SK-N-SH treated with all-trans-retinoic acid at 6 μM for 48 hours (cell line): ENCODE measurements at regions not wholly inside any gene's neighbourhood (a gene's known extent, or its start where the extent isn't known, plus 50 kb on each side); places are given as distances from the start of the nearest gene placed in this dataset.

Experiments
- ATAC-seq: fragments of 200-7000 bp; cut with Tn5 transposase; 3 replicates; pipeline ENCODE4 v1.9.1; 2020; ENCODE audit warnings: mild to moderate bottlenecking, moderate library complexity
- ARNTL ChIP-seq: fragments of 450-650 bp; formaldehyde crosslinking; IDR thresholded peaks from 2 replicates; pipeline ENCODE4 v1.5.0; 2020; ENCODE audit warnings: low read depth, mild to moderate bottlenecking, moderate library complexity, borderline replicate concordance
- BACH2 ChIP-seq: fragments of 250-450 bp; sonication (Bioruptor Pico); IDR thresholded peaks from 2 replicates; pipeline ENCODE4 v1.9.0; 2021; ENCODE audit warnings: mild to moderate bottlenecking, borderline replicate concordance
- CSDC2 ChIP-seq: fragments of 250-450 bp; sonication (Bioruptor Pico); IDR thresholded peaks from 2 replicates; pipeline ENCODE4 v1.5.0; 2020; ENCODE audit warnings: mild to moderate bottlenecking, moderate library complexity
- CSRNP3 ChIP-seq: fragments of 250-450 bp; sonication (Bioruptor Pico); IDR thresholded peaks from 2 replicates; pipeline ENCODE4 v1.5.1; 2021; ENCODE audit warnings: mild to moderate bottlenecking, moderate library complexity
- ESRRG ChIP-seq: fragments of 250-450 bp; sonication (Bioruptor Pico); IDR thresholded peaks from 2 replicates; pipeline ENCODE4 v1.6.1; 2021; ENCODE audit warnings: mild to moderate bottlenecking
- GLIS3 ChIP-seq: fragments of 250-450 bp; sonication (Bioruptor Pico); IDR thresholded peaks from 2 replicates; pipeline ENCODE4 v1.5.0; 2020; ENCODE audit warnings: mild to moderate bottlenecking, moderate library complexity
- ISL1 ChIP-seq: fragments of 250-450 bp; sonication (Bioruptor Pico); IDR thresholded peaks from 2 replicates; pipeline ENCODE4 v2.1.2; 2022; ENCODE audit warnings: mild to moderate bottlenecking, moderate library complexity
- OSR1 ChIP-seq: fragments of 250-450 bp; sonication (Bioruptor Pico); IDR thresholded peaks from 2 replicates; pipeline ENCODE4 v1.8.0; 2022; ENCODE audit warnings: moderate library complexity, mild to moderate bottlenecking, inconsistent platforms
- POU6F1 ChIP-seq: fragments of 250-450 bp; sonication (Bioruptor Pico); IDR thresholded peaks from 2 replicates; pipeline ENCODE4 v1.8.0; 2021; ENCODE audit warnings: low read depth, mild to moderate bottlenecking, moderate library complexity, borderline replicate concordance
- PPARA ChIP-seq: fragments of 250-450 bp; sonication (Bioruptor Pico); IDR thresholded peaks from 2 replicates; pipeline ENCODE4 v1.5.0; 2020; ENCODE audit warnings: mild to moderate bottlenecking, borderline replicate concordance
- RARB ChIP-seq: fragments of 250-450 bp; sonication (Bioruptor Pico); IDR thresholded peaks from 2 replicates; pipeline ENCODE4 v1.8.0; 2021; ENCODE audit warnings: mild to moderate bottlenecking, moderate library complexity
- SNAI2 ChIP-seq: fragments of 250-450 bp; sonication (Bioruptor Pico); IDR thresholded peaks from 2 replicates; pipeline ENCODE4 v1.5.0; 2020; ENCODE audit warnings: mild to moderate bottlenecking, moderate library complexity
- TCF4 ChIP-seq: fragments of 250-450 bp; sonication (Bioruptor Pico); IDR thresholded peaks from 2 replicates; pipeline ENCODE4 v1.8.0; 2021; ENCODE audit warnings: mild to moderate bottlenecking, moderate library complexity, borderline replicate concordance
- TOX ChIP-seq: fragments of 250-450 bp; sonication (Bioruptor Pico); IDR thresholded peaks from 2 replicates; pipeline ENCODE4 v1.8.0; 2021; ENCODE audit warnings: mild to moderate bottlenecking, moderate library complexity, borderline replicate concordance
- ZC3H10 ChIP-seq: fragments of 250-450 bp; sonication (Bioruptor Pico); IDR thresholded peaks from 2 replicates; pipeline ENCODE4 v1.5.1; 2021; ENCODE audit warnings: mild to moderate bottlenecking, moderate library complexity
- ZFP3 ChIP-seq: fragments of 250-450 bp; sonication (Bioruptor Pico); IDR thresholded peaks from 2 replicates; pipeline ENCODE4 v1.5.0; 2020; ENCODE audit warnings: mild to moderate bottlenecking, moderate library complexity
- ZFP30 ChIP-seq: fragments of 450-650 bp; formaldehyde crosslinking; IDR thresholded peaks from 2 replicates; pipeline ENCODE4 v1.5.0; 2022; ENCODE audit warnings: mild to moderate bottlenecking, moderate library complexity
- ZNF565 ChIP-seq: fragments of 450-650 bp; formaldehyde crosslinking; conservative IDR thresholded peaks from 2 replicates; pipeline ENCODE4 v1.5.0; 2020; ENCODE audit warnings: low read depth, mild to moderate bottlenecking, moderate library complexity
- ZNF70 ChIP-seq: fragments of 450-650 bp; formaldehyde crosslinking; IDR thresholded peaks from 2 replicates; pipeline ENCODE4 v1.5.0; 2020; ENCODE audit warnings: mild to moderate bottlenecking, moderate library complexity
- ZNF8 ChIP-seq: fragments of 450-650 bp; formaldehyde crosslinking; IDR thresholded peaks from 2 replicates; pipeline ENCODE4 v1.5.0; 2020; ENCODE audit warnings: mild to moderate bottlenecking, moderate library complexity
- TF ChIP-seq, protein P1 (sequence below): fragments of 250-450 bp; sonication (Bioruptor Pico); IDR thresholded peaks from 2 replicates; pipeline ENCODE4 v1.8.0; 2020; ENCODE audit warnings: mild to moderate bottlenecking, moderate library complexity, borderline replicate concordance
- TF ChIP-seq, protein P2 (sequence below): fragments of 250-450 bp; sonication (Bioruptor Pico); IDR thresholded peaks from 2 replicates; pipeline ENCODE4 v1.5.1; 2020; ENCODE audit warnings: low read depth, mild to moderate bottlenecking, moderate library complexity
- TF ChIP-seq, protein P3 (sequence below): fragments of 250-450 bp; sonication (Bioruptor Pico); IDR thresholded peaks from 2 replicates; pipeline ENCODE4 v1.5.0; 2020; ENCODE audit warnings: mild to moderate bottlenecking, moderate library complexity

GRCh38 chr20:16810216-16810615 lies 62.1 kb downstream of the OTOR start:
- ATAC-seq: no peak
- TF ChIP-seq TOX (CRISPR knock-in tag) (no peak), CSDC2 (CRISPR knock-in tag) (no peak), ZNF70 (CRISPR knock-in tag) (no peak), OSR1 (CRISPR knock-in tag) (no peak), GLIS3 (CRISPR knock-in tag) (no peak)
- TF ChIP-seq, all 23 proteins: peak for 0

DNA sequence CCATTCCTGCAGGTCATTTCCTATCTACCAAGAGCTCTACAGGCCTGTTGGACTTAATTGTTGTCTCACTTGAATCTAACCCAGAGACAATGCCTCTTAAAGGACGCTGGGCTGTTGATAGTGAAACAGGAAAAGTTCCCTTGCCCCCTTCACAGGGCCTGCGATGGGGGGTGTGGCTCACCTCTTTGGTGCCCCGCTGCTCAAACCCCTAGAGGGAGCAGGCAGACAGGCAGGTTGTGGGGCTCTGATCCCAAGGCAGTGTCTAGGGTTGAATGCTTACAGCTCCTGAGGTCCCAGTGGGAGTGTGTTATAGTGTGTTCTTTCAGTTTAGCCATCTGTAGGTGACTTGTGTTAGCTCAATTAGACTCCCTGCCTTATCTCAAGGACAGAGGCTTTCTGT lies 68.0 kb downstream of the OTOR start:
- TF ChIP-seq ZFP3 (CRISPR knock-in tag): no peak
- TF ChIP-seq CSDC2 (CRISPR knock-in tag): no peak
- no peak for TF ChIP-seq RARB (CRISPR knock-in tag)
- TF ChIP-seq OSR1 (CRISPR knock-in tag): no peak
- no peak for TF ChIP-seq SNAI2 (CRISPR knock-in tag)
- no peak for TF ChIP-seq ARNTL (CRISPR knock-in tag)
- TF ChIP-seq BACH2 (CRISPR knock-in tag): no peak
- no peak for TF ChIP-seq ZC3H10 (CRISPR knock-in tag)
- no peak for TF ChIP-seq ISL1
- TF ChIP-seq POU6F1 (CRISPR knock-in tag): no peak
- TF ChIP-seq ZNF565 (CRISPR knock-in tag): no peak
- TF ChIP-seq PPARA (CRISPR knock-in tag): no peak
- TF ChIP-seq, protein P1, sequence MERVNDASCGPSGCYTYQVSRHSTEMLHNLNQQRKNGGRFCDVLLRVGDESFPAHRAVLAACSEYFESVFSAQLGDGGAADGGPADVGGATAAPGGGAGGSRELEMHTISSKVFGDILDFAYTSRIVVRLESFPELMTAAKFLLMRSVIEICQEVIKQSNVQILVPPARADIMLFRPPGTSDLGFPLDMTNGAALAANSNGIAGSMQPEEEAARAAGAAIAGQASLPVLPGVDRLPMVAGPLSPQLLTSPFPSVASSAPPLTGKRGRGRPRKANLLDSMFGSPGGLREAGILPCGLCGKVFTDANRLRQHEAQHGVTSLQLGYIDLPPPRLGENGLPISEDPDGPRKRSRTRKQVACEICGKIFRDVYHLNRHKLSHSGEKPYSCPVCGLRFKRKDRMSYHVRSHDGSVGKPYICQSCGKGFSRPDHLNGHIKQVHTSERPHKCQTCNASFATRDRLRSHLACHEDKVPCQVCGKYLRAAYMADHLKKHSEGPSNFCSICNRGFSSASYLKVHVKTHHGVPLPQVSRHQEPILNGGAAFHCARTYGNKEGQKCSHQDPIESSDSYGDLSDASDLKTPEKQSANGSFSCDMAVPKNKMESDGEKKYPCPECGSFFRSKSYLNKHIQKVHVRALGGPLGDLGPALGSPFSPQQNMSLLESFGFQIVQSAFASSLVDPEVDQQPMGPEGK: no peak
- TF ChIP-seq, protein P2, sequence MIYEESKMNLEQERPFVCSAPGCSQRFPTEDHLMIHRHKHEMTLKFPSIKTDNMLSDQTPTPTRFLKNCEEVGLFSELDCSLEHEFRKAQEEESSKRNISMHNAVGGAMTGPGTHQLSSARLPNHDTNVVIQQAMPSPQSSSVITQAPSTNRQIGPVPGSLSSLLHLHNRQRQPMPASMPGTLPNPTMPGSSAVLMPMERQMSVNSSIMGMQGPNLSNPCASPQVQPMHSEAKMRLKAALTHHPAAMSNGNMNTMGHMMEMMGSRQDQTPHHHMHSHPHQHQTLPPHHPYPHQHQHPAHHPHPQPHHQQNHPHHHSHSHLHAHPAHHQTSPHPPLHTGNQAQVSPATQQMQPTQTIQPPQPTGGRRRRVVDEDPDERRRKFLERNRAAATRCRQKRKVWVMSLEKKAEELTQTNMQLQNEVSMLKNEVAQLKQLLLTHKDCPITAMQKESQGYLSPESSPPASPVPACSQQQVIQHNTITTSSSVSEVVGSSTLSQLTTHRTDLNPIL (CRISPR knock-in tag): no peak
- no peak for TF ChIP-seq TOX (CRISPR knock-in tag)
- no peak for TF ChIP-seq ZNF70 (CRISPR knock-in tag)
- TF ChIP-seq TCF4 (CRISPR knock-in tag): no peak
- no peak for TF ChIP-seq ESRRG
- TF ChIP-seq, all 23 proteins: peak for 0
- no peak for ATAC-seq

- ATAC-seq: peak; percentile 49
- TF ChIP-seq, protein P1: no peak
- TF ChIP-seq BACH2 (CRISPR knock-in tag) (no peak), CSRNP3 (CRISPR knock-in tag) (no peak), ZNF8 (no peak), TCF4 (CRISPR knock-in tag) (no peak), GLIS3 (CRISPR knock-in tag) (no peak), OSR1 (CRISPR knock-in tag) (no peak), ZFP30 (no peak), RARB (CRISPR knock-in tag) (no peak), POU6F1 (CRISPR knock-in tag) (no peak), ZNF70 (CRISPR knock-in tag) (no peak), SNAI2 (CRISPR knock-in tag) (no peak), PPARA (CRISPR knock-in tag) (no peak)
- TF ChIP-seq, protein P3, sequence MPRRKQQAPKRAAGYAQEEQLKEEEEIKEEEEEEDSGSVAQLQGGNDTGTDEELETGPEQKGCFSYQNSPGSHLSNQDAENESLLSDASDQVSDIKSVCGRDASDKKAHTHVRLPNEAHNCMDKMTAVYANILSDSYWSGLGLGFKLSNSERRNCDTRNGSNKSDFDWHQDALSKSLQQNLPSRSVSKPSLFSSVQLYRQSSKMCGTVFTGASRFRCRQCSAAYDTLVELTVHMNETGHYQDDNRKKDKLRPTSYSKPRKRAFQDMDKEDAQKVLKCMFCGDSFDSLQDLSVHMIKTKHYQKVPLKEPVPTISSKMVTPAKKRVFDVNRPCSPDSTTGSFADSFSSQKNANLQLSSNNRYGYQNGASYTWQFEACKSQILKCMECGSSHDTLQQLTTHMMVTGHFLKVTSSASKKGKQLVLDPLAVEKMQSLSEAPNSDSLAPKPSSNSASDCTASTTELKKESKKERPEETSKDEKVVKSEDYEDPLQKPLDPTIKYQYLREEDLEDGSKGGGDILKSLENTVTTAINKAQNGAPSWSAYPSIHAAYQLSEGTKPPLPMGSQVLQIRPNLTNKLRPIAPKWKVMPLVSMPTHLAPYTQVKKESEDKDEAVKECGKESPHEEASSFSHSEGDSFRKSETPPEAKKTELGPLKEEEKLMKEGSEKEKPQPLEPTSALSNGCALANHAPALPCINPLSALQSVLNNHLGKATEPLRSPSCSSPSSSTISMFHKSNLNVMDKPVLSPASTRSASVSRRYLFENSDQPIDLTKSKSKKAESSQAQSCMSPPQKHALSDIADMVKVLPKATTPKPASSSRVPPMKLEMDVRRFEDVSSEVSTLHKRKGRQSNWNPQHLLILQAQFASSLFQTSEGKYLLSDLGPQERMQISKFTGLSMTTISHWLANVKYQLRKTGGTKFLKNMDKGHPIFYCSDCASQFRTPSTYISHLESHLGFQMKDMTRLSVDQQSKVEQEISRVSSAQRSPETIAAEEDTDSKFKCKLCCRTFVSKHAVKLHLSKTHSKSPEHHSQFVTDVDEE (CRISPR knock-in tag): no peak
- TF ChIP-seq, protein P2 (CRISPR knock-in tag): no peak
Measured at GRCh38 chr20:16819483-16819882, 71.3 kb downstream of the OTOR start.
